ENCODE measurements at regions not wholly inside any gene's neighbourhood (a gene's known extent, or its start where the extent isn't known, plus 50 kb on each side); places are given as distances from the start of the nearest gene placed in this dataset.

GRCh38 chr4:108520807-108521206 is 99.6 kb upstream of the RPL34 start:
- DNase-seq, result no peak

GRCh38 chr4:108519911-108520601 is 100.3 kb upstream of the RPL34 start:
- peak; percentile 67 to 78 for DNase-seq

GRCh38 chr4:108519208-108519833 is 101.1 kb upstream of the RPL34 start:
- DNase-seq, result no peak

- DNase-seq, result peak; percentile 81 to 90
Measured at GRCh38 chr4:108512615-108513505, 107.5 kb upstream of the RPL34 start.

- DNase-seq, result no peak
Measured at GRCh38 chr4:108511618-108512017, 108.8 kb upstream of the RPL34 start.

- no peak for DNase-seq
Measured at GRCh38 chr4:108502356-108502755, 118.0 kb upstream of the RPL34 start.

- DNase-seq, result no peak
Measured at GRCh38 chr4:108498925-108499324, 121.5 kb upstream of the RPL34 start.

GRCh38 chr4:108493596-108493931 is 126.8 kb upstream of the RPL34 start:
- no peak for DNase-seq

- peak in 1 of 2 experiments; percentile 24 for DNase-seq
Measured at GRCh38 chr4:108492816-108493595, 127.4 kb upstream of the RPL34 start.

GRCh38 chr4:108488865-108489264 is 131.5 kb upstream of the RPL34 start:
- no peak for DNase-seq

GRCh38 chr4:108486046-108486445 is 134.3 kb upstream of the RPL34 start:
- DNase-seq, result no peak

GRCh38 chr4:108484187-108484586 is 136.2 kb upstream of the RPL34 start:
- DNase-seq, result no peak

- DNase-seq, result no peak
Measured at GRCh38 chr4:108483650-108484049, 136.7 kb upstream of the RPL34 start.

- no peak for DNase-seq
Measured at GRCh38 chr4:108483079-108483478, 137.3 kb upstream of the RPL34 start.

GRCh38 chr4:108480881-108481280 is 139.5 kb upstream of the RPL34 start:
- no peak for DNase-seq

- DNase-seq, result no peak
Measured at GRCh38 chr4:108477527-108478108, 142.8 kb upstream of the RPL34 start.

GRCh38 chr4:108473163-108473720 is 147.1 kb upstream of the RPL34 start:
- DNase-seq, result no peak

GRCh38 chr4:108466936-108467902 is 153.2 kb upstream of the RPL34 start:
- no peak for DNase-seq

- no peak for DNase-seq
Measured at GRCh38 chr4:108465886-108466500, 154.4 kb upstream of the RPL34 start.

GRCh38 chr4:108458681-108459080 is 161.7 kb upstream of the RPL34 start:
- DNase-seq, result no peak

GRCh38 chr4:108454227-108454626 is 166.1 kb upstream of the RPL34 start:
- DNase-seq, result peak; percentile 58 to 69
